GM23248 (cell line): ENCODE measurements at regions not wholly inside any gene's neighbourhood (a gene's known extent, or its start where the extent isn't known, plus 50 kb on each side); places are given as distances from the start of the nearest gene placed in this dataset.

ENCODE experiments used
- EZH2 ChIP-seq: fragments of 200-600 bp; sonication (generic); IDR thresholded peaks from 2 replicates; pipeline ENCODE4 v1.6.1; 2018; ENCODE audit warnings: antibody characterized with exemption, mild to moderate bottlenecking; ENCODE audit not compliant: insufficient read depth, poor library complexity, severe bottlenecking
- EZH2phosphoT487 ChIP-seq: fragments of 200-600 bp; sonication (generic); IDR thresholded peaks from 2 replicates; pipeline ENCODE4 v1.6.1; 2018; ENCODE audit warnings: antibody characterized with exemption, moderate library complexity, mild to moderate bottlenecking, low read depth; ENCODE audit not compliant: insufficient read depth

DNA sequence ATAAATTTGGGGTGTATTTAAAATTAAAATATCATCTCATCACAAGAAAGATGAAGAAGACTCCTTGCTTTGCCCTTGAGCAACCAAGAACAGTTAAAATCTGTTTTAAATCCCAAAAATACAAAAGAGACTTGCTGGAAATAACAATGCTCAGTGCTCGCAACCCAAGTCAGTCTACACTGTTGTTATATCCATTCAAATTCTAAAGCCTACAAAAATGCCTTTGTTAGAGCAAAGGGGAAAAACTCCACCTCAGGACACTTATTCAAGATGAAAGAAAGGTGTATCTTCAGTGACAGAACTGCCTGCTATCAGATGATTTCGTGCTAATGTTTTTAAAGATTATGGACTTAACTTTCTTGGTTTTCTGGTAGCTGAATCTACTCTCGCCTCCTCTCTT is 111.9 kb upstream of the TANK start:
- no peak for TF ChIP-seq EZH2
- no peak for TF ChIP-seq EZH2phosphoT487
